A549 (cell line): ENCODE measurements at regions not wholly inside any gene's neighbourhood (a gene's known extent, or its start where the extent isn't known, plus 50 kb on each side); places are given as distances from the start of the nearest gene placed in this dataset.

Source experiments
- MAFK ChIP-seq: fragments of 450-650 bp; IDR thresholded peaks from 2 replicates; pipeline ENCODE4 v1.6.1; 2014; ENCODE audit not compliant: partially characterized antibody
- MAZ ChIP-seq: fragments of 150-350 bp; IDR thresholded peaks from 2 replicates; pipeline ENCODE4 v1.6.1; 2014; ENCODE audit warnings: antibody characterized with exemption, low read depth, low read length, borderline replicate concordance

DNA sequence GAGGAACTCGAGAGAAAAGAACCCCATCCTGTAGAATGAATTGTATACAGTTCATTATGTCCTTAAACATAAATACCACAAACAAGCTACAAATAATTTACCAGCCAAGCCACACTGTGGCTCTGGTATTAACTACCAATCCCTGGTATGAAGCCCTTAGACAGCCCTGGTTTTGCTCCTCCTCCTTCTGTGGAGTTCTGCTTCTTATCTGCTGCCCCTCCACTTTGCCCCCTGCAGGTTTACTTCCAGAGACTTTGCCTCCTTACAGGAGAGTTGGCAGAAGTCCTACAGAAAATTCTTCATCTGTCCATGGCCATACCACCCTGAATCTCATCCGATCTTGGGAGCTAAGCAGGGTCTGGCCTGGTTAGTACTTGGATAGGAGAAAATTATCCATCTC lies 219.8 kb downstream of the ACTL7B start:
- TF ChIP-seq MAZ, result no peak
- no peak for TF ChIP-seq MAFK
